ENCODE measurements at regions not wholly inside any gene's neighbourhood (a gene's known extent, or its start where the extent isn't known, plus 50 kb on each side); places are given as distances from the start of the nearest gene placed in this dataset.
A peak's percentile ranks its signal among the peaks of the same experiment; 100 is the strongest.
"Not testable (repeated sequence)": the region's sequence is repeated elsewhere in the genome, so short reads cannot be mapped to it uniquely, and the experiment has no call there.

GRCh38 chrX:77009691-77010090, 437.5 kb upstream of the FGF16 start:
- CTCF ChIA-PET: no interaction called here
- DNase-seq (ENCODE audit: extremely low spot score): no peak
- TF ChIP-seq FOXM1 (IDR thresholded peaks at IDR 0.05; ENCODE audit: borderline replicate concordance) (no peak), ARNT (IDR thresholded peaks at IDR 0.05) (no peak), ELF4 (IDR thresholded peaks at IDR 0.05) (no peak)
- POLR2A ChIA-PET: no interaction called here

- TF ChIP-seq LEF1 (IDR thresholded peaks at IDR 0.05; ENCODE audit: borderline replicate concordance) (no peak), TARDBP (IDR thresholded peaks at IDR 0.05) (no peak), SUZ12 (IDR thresholded peaks at IDR 0.05) (no peak), HDGF (IDR thresholded peaks at IDR 0.05; ENCODE audit: borderline replicate concordance) (no peak), SP1 (IDR thresholded peaks at IDR 0.05) (no peak), FOXM1 (IDR thresholded peaks at IDR 0.05; ENCODE audit: borderline replicate concordance) (no peak), ARNT (IDR thresholded peaks at IDR 0.05) (no peak), CTBP1 (IDR thresholded peaks at IDR 0.05; ENCODE audit: borderline replicate concordance) (no peak), FOXK2 (IDR thresholded peaks at IDR 0.05) (no peak), FOXA1 (IDR thresholded peaks at IDR 0.05) (no peak), ZNF384 (IDR thresholded peaks at IDR 0.05) (no peak), L3MBTL2 (conservative IDR thresholded peaks at IDR 0.05) (no peak), NFRKB (IDR thresholded peaks at IDR 0.05) (no peak), PKNOX1 (IDR thresholded peaks at IDR 0.05) (no peak)
- peak; percentile 17 for DNase-seq (ENCODE audit: extremely low spot score)
- ChIA-PET POLR2A (no interaction called here), CTCF (no interaction called here)
These were observed 432.5 kb upstream of the FGF16 start for GRCh38 chrX:77014377-77015372.

GRCh38 chrX:77017093-77017492, 430.1 kb upstream of the FGF16 start:
- no peak for DNase-seq (ENCODE audit: extremely low spot score)
- TF ChIP-seq PKNOX1 (IDR thresholded peaks at IDR 0.05) (no peak), FOXM1 (IDR thresholded peaks at IDR 0.05; ENCODE audit: borderline replicate concordance) (no peak), HDGF (IDR thresholded peaks at IDR 0.05; ENCODE audit: borderline replicate concordance) (no peak), ZNF384 (IDR thresholded peaks at IDR 0.05) (no peak), BHLHE40 (IDR thresholded peaks at IDR 0.05; ENCODE audit: borderline replicate concordance) (no peak), NFRKB (IDR thresholded peaks at IDR 0.05) (no peak), TARDBP (IDR thresholded peaks at IDR 0.05) (no peak), L3MBTL2 (conservative IDR thresholded peaks at IDR 0.05) (no peak), ELF4 (IDR thresholded peaks at IDR 0.05) (no peak), ARNT (IDR thresholded peaks at IDR 0.05) (no peak)
- ChIA-PET POLR2A (no interaction called here), CTCF (no interaction called here)

- POLR2A ChIA-PET; DNase-seq (ENCODE audit: extremely low spot score); CTCF ChIA-PET: not testable (repeated sequence)
These were observed 400.9 kb upstream of the FGF16 start for GRCh38 chrX:77046180-77046810.

GRCh38 chrX:77060572-77060971, 386.6 kb upstream of the FGF16 start:
- ChIA-PET POLR2A (no interaction called here), CTCF (no interaction called here)
- no peak for TF ChIP-seq SUZ12 (IDR thresholded peaks at IDR 0.05)
- TF ChIP-seq SP1 (IDR thresholded peaks at IDR 0.05): no peak
- TF ChIP-seq LEF1 (IDR thresholded peaks at IDR 0.05; ENCODE audit: borderline replicate concordance): no peak
- TF ChIP-seq BHLHE40 (IDR thresholded peaks at IDR 0.05; ENCODE audit: borderline replicate concordance): no peak
- TF ChIP-seq HDGF (IDR thresholded peaks at IDR 0.05; ENCODE audit: borderline replicate concordance): no peak
- TF ChIP-seq ARNT (IDR thresholded peaks at IDR 0.05): no peak
- TF ChIP-seq L3MBTL2 (conservative IDR thresholded peaks at IDR 0.05): no peak
- TF ChIP-seq CTBP1 (IDR thresholded peaks at IDR 0.05; ENCODE audit: borderline replicate concordance): no peak
- no peak for TF ChIP-seq FOXA1 (IDR thresholded peaks at IDR 0.05)
- no peak for TF ChIP-seq NFRKB (IDR thresholded peaks at IDR 0.05)
- TF ChIP-seq FOXK2 (IDR thresholded peaks at IDR 0.05): no peak
- TF ChIP-seq ZNF384 (IDR thresholded peaks at IDR 0.05): no peak
- no peak for TF ChIP-seq PKNOX1 (IDR thresholded peaks at IDR 0.05)
- no peak for TF ChIP-seq TARDBP (IDR thresholded peaks at IDR 0.05)
- TF ChIP-seq FOXM1 (IDR thresholded peaks at IDR 0.05; ENCODE audit: borderline replicate concordance): no peak
- no peak for TF ChIP-seq ELF4 (IDR thresholded peaks at IDR 0.05)
- no peak for DNase-seq (ENCODE audit: extremely low spot score)

GRCh38 chrX:77061022-77061421, 386.2 kb upstream of the FGF16 start:
- POLR2A ChIA-PET: no interaction called here
- TF ChIP-seq FOXK2 (IDR thresholded peaks at IDR 0.05): no peak
- TF ChIP-seq PKNOX1 (IDR thresholded peaks at IDR 0.05): no peak
- no peak for TF ChIP-seq SUZ12 (IDR thresholded peaks at IDR 0.05)
- TF ChIP-seq LEF1 (IDR thresholded peaks at IDR 0.05; ENCODE audit: borderline replicate concordance): no peak
- CTCF ChIA-PET: no interaction called here

More at GRCh38 chrX:77061022-77061421, 386.2 kb upstream of the FGF16 start:
- no peak for DNase-seq (ENCODE audit: extremely low spot score)

All from HEK293T (cell line).